Uterus (tissue), 2 donors: ENCODE measurements at regions not wholly inside any gene's neighbourhood (a gene's known extent, or its start where the extent isn't known, plus 50 kb on each side); places are given as distances from the start of the nearest gene placed in this dataset.

Experiments used
- POLR2A ChIP-seq, 2 donors: fragments of 450-650 bp; IDR thresholded peaks; one replicate each; pipeline ENCODE4 v1.6.1; 2016; ENCODE audit warnings: antibody characterized with exemption in 2 of 2, mild to moderate bottlenecking in 1 of 2, moderate library complexity in 1 of 2
- TF ChIP-seq, protein P1 (sequence below), 4 experiments: fragments of 200-600 bp in 2 of 4; fragments of 450-650 bp in 2 of 4; sonication (generic) in 2 of 4; IDR thresholded peaks; one replicate each; pipeline ENCODE4 v1.5.1; 2016 to 2019; ENCODE audit warnings: antibody characterized with exemption in 4 of 4, mild to moderate bottlenecking in 2 of 4, moderate library complexity in 1 of 4

DNA sequence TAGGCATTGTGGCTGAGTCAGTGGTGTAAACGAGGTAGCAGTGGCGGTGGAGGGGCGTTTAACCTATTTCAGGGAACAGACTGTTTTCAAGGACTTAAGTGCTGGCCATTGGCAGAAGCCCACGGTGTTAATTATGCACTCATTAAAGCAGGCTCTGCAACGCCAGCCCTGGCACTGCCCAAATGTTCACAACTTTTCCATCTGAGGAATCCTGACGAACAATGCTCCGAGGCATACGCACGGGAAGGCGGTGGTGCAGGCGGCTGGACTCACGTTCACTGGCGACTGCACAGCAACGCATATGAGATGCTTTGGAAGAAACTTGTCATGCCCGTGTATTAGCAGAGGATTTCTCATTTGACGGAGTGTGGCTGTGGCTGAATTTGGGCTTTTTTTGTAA, 70.6 kb upstream of the SLC24A4 start:
- TF ChIP-seq, protein P1, sequence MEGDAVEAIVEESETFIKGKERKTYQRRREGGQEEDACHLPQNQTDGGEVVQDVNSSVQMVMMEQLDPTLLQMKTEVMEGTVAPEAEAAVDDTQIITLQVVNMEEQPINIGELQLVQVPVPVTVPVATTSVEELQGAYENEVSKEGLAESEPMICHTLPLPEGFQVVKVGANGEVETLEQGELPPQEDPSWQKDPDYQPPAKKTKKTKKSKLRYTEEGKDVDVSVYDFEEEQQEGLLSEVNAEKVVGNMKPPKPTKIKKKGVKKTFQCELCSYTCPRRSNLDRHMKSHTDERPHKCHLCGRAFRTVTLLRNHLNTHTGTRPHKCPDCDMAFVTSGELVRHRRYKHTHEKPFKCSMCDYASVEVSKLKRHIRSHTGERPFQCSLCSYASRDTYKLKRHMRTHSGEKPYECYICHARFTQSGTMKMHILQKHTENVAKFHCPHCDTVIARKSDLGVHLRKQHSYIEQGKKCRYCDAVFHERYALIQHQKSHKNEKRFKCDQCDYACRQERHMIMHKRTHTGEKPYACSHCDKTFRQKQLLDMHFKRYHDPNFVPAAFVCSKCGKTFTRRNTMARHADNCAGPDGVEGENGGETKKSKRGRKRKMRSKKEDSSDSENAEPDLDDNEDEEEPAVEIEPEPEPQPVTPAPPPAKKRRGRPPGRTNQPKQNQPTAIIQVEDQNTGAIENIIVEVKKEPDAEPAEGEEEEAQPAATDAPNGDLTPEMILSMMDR (IDR thresholded peaks at IDR 0.05) = no peak
- TF ChIP-seq POLR2A (IDR thresholded peaks at IDR 0.05) = no peak
